Neural cell (in vitro differentiated cells): ENCODE measurements at regions not wholly inside any gene's neighbourhood (a gene's known extent, or its start where the extent isn't known, plus 50 kb on each side); places are given as distances from the start of the nearest gene placed in this dataset.

Experiments
- EP300 ChIP-seq: fragments of 450-650 bp; conservative IDR thresholded peaks from 2 replicates; pipeline ENCODE4 v1.6.1; 2014; ENCODE audit warnings: antibody characterized with exemption, mild to moderate bottlenecking, moderate library complexity; ENCODE audit not compliant: poor library complexity, severe bottlenecking
- EZH2 ChIP-seq: fragments of 200-600, 300-800 bp; shearing (Covaris generic), sonication (generic); IDR thresholded peaks from 2 replicates; pipeline ENCODE4 v1.6.1; 2014; ENCODE audit warnings: antibody characterized with exemption, low read length, borderline replicate concordance, mild to moderate bottlenecking; ENCODE audit not compliant: insufficient read depth, poor library complexity, severe bottlenecking
- MXI1 ChIP-seq: fragments of 450-650 bp; conservative IDR thresholded peaks from 2 replicates; pipeline ENCODE4 v1.6.1; 2014; ENCODE audit warnings: antibody characterized with exemption, mild to moderate bottlenecking; ENCODE audit not compliant: poor library complexity, severe bottlenecking
- POLR2AphosphoS5 ChIP-seq: IDR thresholded peaks from 2 replicates; pipeline ENCODE4 v1.6.1; 2012
- RAD21 ChIP-seq: fragments of 450-650 bp; conservative IDR thresholded peaks from 2 replicates; pipeline ENCODE4 v1.6.1; 2014; ENCODE audit warnings: antibody characterized with exemption, mild to moderate bottlenecking, moderate library complexity
- SMC3 ChIP-seq: fragments of 450-650 bp; conservative IDR thresholded peaks from 2 replicates; pipeline ENCODE4 v1.6.1; 2014; ENCODE audit warnings: antibody characterized with exemption, mild to moderate bottlenecking, moderate library complexity; ENCODE audit not compliant: poor library complexity
- TAF1 ChIP-seq: IDR thresholded peaks from 2 replicates; pipeline ENCODE4 v1.6.1; 2012; ENCODE audit warnings: low read depth
- TF ChIP-seq, protein P1 (sequence below): fragments of 450-650 bp; IDR thresholded peaks from 2 replicates; pipeline ENCODE4 v1.5.1; 2014; ENCODE audit warnings: antibody characterized with exemption, mild to moderate bottlenecking, moderate library complexity; ENCODE audit not compliant: poor library complexity, severe bottlenecking
- TF ChIP-seq, protein P2 (sequence below): IDR thresholded peaks from 2 replicates; pipeline ENCODE4 v1.6.1; 2012; ENCODE audit warnings: borderline replicate concordance

DNA sequence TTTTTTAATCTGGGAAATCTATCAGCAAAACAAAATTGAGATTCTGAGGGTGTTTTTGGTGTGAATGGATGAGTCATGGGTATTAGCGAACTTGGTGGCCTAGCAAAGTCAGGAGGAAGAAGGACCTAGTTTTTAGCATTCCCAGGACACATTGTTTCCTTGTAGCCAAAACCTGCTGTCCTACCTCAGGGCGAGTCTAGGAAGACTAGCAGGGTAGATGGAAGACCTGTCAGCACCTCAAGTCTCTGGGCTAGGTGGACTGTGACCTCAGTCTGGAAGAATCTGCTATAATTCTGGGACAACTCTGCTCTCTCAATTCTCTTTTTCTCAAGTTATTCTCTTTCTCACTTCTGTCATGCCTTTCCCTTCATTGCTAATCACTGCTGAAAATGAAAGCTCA is 1399.3 kb upstream of the LRRTM1 start:
- TF ChIP-seq, protein P1, sequence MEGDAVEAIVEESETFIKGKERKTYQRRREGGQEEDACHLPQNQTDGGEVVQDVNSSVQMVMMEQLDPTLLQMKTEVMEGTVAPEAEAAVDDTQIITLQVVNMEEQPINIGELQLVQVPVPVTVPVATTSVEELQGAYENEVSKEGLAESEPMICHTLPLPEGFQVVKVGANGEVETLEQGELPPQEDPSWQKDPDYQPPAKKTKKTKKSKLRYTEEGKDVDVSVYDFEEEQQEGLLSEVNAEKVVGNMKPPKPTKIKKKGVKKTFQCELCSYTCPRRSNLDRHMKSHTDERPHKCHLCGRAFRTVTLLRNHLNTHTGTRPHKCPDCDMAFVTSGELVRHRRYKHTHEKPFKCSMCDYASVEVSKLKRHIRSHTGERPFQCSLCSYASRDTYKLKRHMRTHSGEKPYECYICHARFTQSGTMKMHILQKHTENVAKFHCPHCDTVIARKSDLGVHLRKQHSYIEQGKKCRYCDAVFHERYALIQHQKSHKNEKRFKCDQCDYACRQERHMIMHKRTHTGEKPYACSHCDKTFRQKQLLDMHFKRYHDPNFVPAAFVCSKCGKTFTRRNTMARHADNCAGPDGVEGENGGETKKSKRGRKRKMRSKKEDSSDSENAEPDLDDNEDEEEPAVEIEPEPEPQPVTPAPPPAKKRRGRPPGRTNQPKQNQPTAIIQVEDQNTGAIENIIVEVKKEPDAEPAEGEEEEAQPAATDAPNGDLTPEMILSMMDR: no peak
- TF ChIP-seq EP300 (no peak), POLR2AphosphoS5 (no peak), TAF1 (no peak), MXI1 (no peak), EZH2 (no peak), RAD21 (no peak), SMC3 (no peak)
- TF ChIP-seq, protein P2, sequence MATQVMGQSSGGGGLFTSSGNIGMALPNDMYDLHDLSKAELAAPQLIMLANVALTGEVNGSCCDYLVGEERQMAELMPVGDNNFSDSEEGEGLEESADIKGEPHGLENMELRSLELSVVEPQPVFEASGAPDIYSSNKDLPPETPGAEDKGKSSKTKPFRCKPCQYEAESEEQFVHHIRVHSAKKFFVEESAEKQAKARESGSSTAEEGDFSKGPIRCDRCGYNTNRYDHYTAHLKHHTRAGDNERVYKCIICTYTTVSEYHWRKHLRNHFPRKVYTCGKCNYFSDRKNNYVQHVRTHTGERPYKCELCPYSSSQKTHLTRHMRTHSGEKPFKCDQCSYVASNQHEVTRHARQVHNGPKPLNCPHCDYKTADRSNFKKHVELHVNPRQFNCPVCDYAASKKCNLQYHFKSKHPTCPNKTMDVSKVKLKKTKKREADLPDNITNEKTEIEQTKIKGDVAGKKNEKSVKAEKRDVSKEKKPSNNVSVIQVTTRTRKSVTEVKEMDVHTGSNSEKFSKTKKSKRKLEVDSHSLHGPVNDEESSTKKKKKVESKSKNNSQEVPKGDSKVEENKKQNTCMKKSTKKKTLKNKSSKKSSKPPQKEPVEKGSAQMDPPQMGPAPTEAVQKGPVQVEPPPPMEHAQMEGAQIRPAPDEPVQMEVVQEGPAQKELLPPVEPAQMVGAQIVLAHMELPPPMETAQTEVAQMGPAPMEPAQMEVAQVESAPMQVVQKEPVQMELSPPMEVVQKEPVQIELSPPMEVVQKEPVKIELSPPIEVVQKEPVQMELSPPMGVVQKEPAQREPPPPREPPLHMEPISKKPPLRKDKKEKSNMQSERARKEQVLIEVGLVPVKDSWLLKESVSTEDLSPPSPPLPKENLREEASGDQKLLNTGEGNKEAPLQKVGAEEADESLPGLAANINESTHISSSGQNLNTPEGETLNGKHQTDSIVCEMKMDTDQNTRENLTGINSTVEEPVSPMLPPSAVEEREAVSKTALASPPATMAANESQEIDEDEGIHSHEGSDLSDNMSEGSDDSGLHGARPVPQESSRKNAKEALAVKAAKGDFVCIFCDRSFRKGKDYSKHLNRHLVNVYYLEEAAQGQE: no peak
